Ectodermal cell (in vitro differentiated cells): ENCODE measurements at regions not wholly inside any gene's neighbourhood (a gene's known extent, or its start where the extent isn't known, plus 50 kb on each side); places are given as distances from the start of the nearest gene placed in this dataset.
"Not testable (repeated sequence)": the region's sequence is repeated elsewhere in the genome, so short reads cannot be mapped to it uniquely, and the experiment has no call there.

Source experiments
- H3K27ac ChIP-seq: 2 replicates; pipeline ENCODE4 v1.7.0; 2013; ENCODE audit warnings: mild to moderate bottlenecking, low read depth, low read length; ENCODE audit not compliant: insufficient read depth, poor library complexity, severe bottlenecking
- H3K27me3 ChIP-seq: 2 replicates; pipeline ENCODE4 v1.7.0; 2013; ENCODE audit warnings: mild to moderate bottlenecking, low read length; ENCODE audit not compliant: insufficient read depth, control insufficient read depth, poor library complexity, severe bottlenecking
- H3K36me3 ChIP-seq: one replicate; pipeline ENCODE4 v1.7.0; 2013; ENCODE audit warnings: low read length; ENCODE audit not compliant: control insufficient read depth, insufficient read depth
- H3K4me1 ChIP-seq: one replicate; pipeline ENCODE4 v1.7.0; 2013; ENCODE audit warnings: low read length; ENCODE audit not compliant: control insufficient read depth, insufficient read depth
- H3K4me3 ChIP-seq: 2 replicates; pipeline ENCODE4 v1.7.0; 2013; ENCODE audit warnings: low read depth, low read length, control low read depth; ENCODE audit not compliant: insufficient read depth
- H3K9me3 ChIP-seq: 2 replicates; pipeline ENCODE4 v1.7.0; 2013; ENCODE audit warnings: mild to moderate bottlenecking, low read length, moderate library complexity; ENCODE audit not compliant: control insufficient read depth
- WGBS, 2 experiments: methylation state at CpG; one replicate each; pipeline ENCODE4 v1.1.7; 2013; ENCODE audit warnings: missing lambda C conversion rate in 2 of 2; 5-methylcytosine and 5-hydroxymethylcytosine counted together

- Histone ChIP-seq H3K27ac (no peak overlapping the region), H3K4me1 (peaks cover 19% of the 10 kb centered on the region), H3K9me3 (no peaks in the 10 kb centered on the region), H3K36me3 (no peaks in the 10 kb centered on the region), H3K27me3 (no peaks in the 10 kb centered on the region), H3K4me3 (no peak overlapping the region)
- 81 to 83% methylated on average over 5 of the region's 5 CpGs for WGBS, 2 experiments
Measured at GRCh38 chr22:48424661-48425060, 1403.0 kb downstream of the BRD1 start.

DNA sequence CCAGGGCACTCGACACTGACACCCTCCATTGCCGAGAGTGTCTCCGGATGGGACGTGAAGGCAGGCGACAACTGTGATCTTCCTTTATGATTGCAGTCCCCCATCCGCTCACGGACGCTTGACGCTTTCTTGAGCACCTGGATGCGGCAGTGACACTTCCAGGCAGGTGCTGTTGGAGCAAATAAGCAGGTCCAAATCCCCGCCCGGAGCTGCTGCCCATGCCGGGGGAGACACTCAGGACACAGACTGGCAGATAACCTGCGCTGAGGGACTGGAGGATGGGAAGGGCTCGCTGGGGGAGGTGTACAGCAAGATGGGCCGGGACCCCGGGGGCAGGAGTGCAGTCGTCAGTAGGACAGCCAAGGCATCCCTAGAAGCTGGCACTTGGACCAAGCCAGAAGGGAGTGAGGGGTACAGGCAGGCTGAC is 1403.5 kb downstream of the BRD1 start:
- WGBS, 2 experiments = 94% methylated on average over 18 of the region's 18 CpGs

DNA sequence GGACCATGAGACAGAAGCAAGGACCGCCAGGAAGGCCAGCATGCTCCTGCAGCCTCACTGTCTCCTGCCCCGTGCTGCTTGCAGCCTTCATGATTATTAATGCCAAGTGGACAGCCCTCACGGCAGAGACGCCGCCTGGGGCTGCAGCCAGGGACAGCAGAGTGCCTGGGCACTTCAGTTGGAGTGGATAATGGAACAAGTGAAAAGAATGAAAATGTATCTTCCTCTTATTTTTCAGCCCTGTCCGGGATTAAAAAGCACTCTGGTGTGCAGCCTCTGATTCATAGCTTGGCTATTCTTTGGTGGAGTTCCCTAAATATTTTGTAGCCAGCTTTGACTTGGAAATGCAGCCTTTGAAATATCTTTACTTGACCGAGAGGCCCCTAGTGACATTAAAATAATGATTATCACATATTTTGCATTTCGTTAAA is 1404.2 kb downstream of the BRD1 start:
- Histone ChIP-seq H3K27me3 (no peaks in the 10 kb centered on the region), H3K27ac (no peak overlapping the region), H3K4me1 (peaks cover 16% of the 10 kb centered on the region), H3K4me3 (no peak overlapping the region), H3K9me3 (no peaks in the 10 kb centered on the region), H3K36me3 (no peaks in the 10 kb centered on the region)
- 89 to 94% methylated on average over 8 of the region's 8 CpGs for WGBS, 2 experiments

More for the DNA sequence above, 1403.5 kb downstream of the BRD1 start:
- no peak overlapping the region for H3K27ac ChIP-seq
- no peaks in the 10 kb centered on the region for H3K27me3 ChIP-seq
- peaks cover 19% of the 10 kb centered on the region for H3K4me1 ChIP-seq
- H3K36me3 ChIP-seq = no peaks in the 10 kb centered on the region
- H3K4me3 ChIP-seq = no peak overlapping the region
- no peaks in the 10 kb centered on the region for H3K9me3 ChIP-seq

- 87 to 92% methylated on average over 7 of the region's 7 CpGs for WGBS, 2 experiments
- Histone ChIP-seq H3K27me3 (no peaks in the 10 kb centered on the region), H3K4me1 (peaks cover 14% of the 10 kb centered on the region), H3K4me3 (no peak overlapping the region), H3K36me3 (no peaks in the 10 kb centered on the region), H3K9me3 (no peaks in the 10 kb centered on the region), H3K27ac (no peak overlapping the region)
Measured at GRCh38 chr22:48422900-48423480, 1404.7 kb downstream of the BRD1 start.

DNA sequence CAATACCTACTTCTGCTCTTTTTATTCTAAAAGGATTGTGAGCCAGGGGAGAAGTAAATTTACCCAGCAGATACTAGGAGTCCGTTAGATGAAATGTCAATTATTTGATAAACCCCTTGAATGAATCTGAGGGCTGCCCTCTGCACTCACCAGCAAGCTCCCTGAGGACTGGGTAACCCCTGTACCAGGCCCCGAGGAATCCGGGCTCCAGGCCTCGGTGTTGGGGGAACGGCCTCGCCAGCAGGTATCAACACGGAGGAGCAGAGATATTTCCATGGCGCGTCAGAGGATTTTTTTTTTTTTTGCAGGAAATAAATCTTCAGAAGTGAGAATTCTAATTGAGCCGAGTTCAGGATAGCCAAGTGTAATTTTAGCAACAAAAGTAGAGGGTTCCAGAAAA is 1408.8 kb downstream of the BRD1 start:
- WGBS, 2 experiments = 92 to 93% methylated on average over 10 of the region's 10 CpGs
- Histone ChIP-seq H3K9me3 (no peaks in the 10 kb centered on the region), H3K4me1 (peaks cover 6% of the 10 kb centered on the region), H3K36me3 (no peaks in the 10 kb centered on the region), H3K4me3 (no peak overlapping the region), H3K27me3 (no peaks in the 10 kb centered on the region), H3K27ac (no peak overlapping the region)

DNA sequence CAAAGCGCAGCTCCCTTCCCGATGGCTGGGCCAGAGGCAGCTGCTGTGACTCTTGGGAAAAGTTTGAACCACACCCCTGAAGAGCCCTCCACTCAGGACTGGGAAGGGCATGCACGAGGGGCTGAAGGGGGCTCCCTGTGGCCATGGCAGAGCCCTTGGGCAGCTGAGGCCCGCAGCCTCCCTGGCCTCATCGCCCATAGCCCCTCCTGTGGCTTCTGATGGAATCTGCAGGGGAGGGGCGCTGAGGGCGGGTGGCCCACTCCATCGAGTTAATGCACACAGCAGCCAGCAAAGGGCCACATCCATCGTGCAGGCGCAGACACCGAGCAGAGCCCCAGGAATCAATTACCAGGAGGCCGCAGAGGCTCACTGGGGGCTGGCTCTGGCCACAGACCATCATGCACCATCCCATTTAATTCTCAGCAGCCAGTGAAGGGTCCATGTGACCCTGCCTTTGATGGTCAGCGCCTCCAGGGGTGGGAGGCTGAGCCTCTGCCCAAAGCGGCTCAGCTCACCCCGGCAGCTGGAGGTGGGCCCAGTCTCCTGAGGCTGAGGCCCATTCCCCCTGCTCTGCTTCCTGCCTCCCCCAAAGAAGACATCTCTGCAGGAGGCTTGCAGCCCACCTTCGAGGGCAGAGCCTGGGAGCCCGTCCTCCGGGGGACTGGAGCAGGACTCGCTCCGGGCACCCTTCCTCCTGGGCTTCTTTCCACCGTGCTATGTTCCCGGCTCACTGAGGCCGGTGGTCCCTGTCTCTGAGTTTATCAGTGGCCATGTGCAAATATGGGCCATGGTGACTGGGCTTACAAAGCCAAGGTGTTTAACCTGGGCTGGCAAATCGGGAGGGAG is 1410.2 kb downstream of the BRD1 start:
- WGBS, 2 experiments = 92 to 94% methylated on average over 24 of the region's 24 CpGs
- no peak overlapping the region for H3K27ac ChIP-seq
- H3K4me3 ChIP-seq = no peak overlapping the region
- H3K27me3 ChIP-seq = no peaks in the 10 kb centered on the region
- no peaks in the 10 kb centered on the region for H3K9me3 ChIP-seq
- peaks cover 6% of the 10 kb centered on the region for H3K4me1 ChIP-seq
- no peaks in the 10 kb centered on the region for H3K36me3 ChIP-seq

- WGBS, 2 experiments = 83 to 88% methylated on average over 16 of the region's 16 CpGs
- Histone ChIP-seq H3K4me3 (no peak overlapping the region), H3K9me3 (no peaks in the 10 kb centered on the region), H3K27ac (no peak overlapping the region), H3K4me1 (peaks cover 6% of the 10 kb centered on the region), H3K27me3 (no peaks in the 10 kb centered on the region), H3K36me3 (no peaks in the 10 kb centered on the region)
Measured at GRCh38 chr22:48416396-48417224, 1411.1 kb downstream of the BRD1 start.

DNA sequence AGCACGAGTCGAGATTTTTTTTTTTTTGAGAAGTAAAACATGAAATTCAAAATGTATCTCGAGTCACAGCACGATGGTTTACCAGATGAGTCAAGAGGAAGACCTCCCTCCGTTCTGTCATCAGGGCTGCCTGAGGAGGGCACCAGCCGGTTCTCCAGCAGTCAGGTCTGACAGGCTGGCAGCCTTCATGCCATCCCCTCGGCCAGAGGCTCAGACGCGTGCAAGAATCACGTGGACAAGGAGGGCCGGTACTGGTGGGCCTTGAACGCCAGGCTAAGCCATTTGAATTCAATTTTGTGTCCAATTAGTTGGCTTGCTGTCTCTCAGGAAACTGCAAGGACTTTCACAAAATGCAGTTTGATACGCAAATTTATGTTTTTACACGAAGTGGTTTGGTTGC is 1412.2 kb downstream of the BRD1 start:
- Histone ChIP-seq H3K27me3 (no peaks in the 10 kb centered on the region), H3K36me3 (no peaks in the 10 kb centered on the region), H3K9me3 (no peaks in the 10 kb centered on the region), H3K4me3 (no peak overlapping the region), H3K27ac (no peak overlapping the region), H3K4me1 (peaks cover 6% of the 10 kb centered on the region)
- 83 to 86% methylated on average over 11 to 12 of the region's 14 CpGs for WGBS, 2 experiments

GRCh38 chr22:48414651-48415050 is 1413.0 kb downstream of the BRD1 start:
- Histone ChIP-seq H3K4me1 (peaks cover 6% of the 10 kb centered on the region), H3K36me3 (no peaks in the 10 kb centered on the region), H3K27me3 (no peaks in the 10 kb centered on the region), H3K27ac (no peak overlapping the region), H3K9me3 (no peaks in the 10 kb centered on the region), H3K4me3 (no peak overlapping the region)
- 92 to 94% methylated on average over 3 of the region's 3 CpGs for WGBS, 2 experiments

DNA sequence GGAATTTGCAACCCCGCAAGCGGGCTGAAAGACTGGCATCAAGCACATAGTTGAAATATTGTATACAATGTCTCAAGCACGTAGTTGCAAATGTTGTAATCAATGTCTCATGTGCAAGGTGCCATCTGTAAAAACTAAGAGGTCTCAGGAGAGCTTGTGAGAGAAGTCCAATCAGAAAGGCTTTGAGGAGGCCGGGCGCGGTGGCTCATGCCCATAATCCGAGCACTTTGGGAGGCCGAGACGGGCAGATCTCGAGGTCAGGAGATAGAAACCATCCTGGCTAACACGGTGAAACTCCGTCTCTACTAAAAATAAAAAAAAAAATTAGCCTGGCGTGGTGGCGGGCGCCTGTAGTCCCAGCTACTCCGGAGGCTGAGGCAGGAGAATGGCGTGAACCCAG is 1414.7 kb downstream of the BRD1 start:
- not testable (repeated sequence) for H3K9me3 ChIP-seq, H3K36me3 ChIP-seq, H3K27ac ChIP-seq, H3K4me3 ChIP-seq, H3K4me1 ChIP-seq, H3K27me3 ChIP-seq
- WGBS, 2 experiments = 94 to 97% methylated on average over 17 of the region's 17 CpGs
